Endometrium (tissue), 2 donors: ENCODE measurements at regions not wholly inside any gene's neighbourhood (a gene's known extent, or its start where the extent isn't known, plus 50 kb on each side); places are given as distances from the start of the nearest gene placed in this dataset.
"Not testable (repeated sequence)": the region's sequence is repeated elsewhere in the genome, so short reads cannot be mapped to it uniquely, and the experiment has no call there.

Experiments
- FAIRE-seq: peaks from 2 replicates; lab custom pipeline; 2012; peaks lifted over from hg19 to GRCh38; lab: Jason Lieb, UNC
- donor health status: control.
- donor health status: control.

DNA sequence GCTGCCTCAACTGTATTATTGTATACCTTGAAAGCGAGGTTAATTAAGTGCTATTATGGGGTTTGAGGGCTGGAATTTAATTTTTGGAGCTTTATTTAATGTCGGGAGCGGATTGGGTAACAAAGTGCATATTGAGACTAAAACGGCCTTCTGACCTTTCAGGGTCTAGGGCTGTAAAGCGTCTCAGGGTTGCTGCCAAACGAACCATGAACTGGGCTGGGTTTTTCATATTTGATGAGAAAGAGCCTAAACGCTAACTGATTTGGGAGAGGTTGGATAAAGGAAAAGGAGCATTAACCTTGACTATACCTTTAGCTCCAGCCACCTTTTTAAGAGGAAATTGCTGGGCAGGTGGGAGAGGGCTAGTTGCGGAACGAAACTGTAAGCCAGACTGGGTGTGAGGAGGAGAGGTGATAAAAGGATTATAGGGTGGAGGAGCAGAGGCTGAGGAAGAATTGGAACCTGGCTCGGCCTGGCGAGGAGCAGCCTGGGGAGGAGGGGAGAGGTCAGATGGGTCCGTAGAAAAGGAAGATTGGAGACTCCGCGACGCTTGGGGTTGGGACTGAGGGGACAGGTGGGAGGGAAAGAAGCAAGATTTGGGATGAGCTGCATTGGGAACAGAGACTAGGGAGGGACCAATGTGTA, 209.0 kb upstream of the ELL2 start:
- FAIRE-seq: not testable (repeated sequence)

DNA sequence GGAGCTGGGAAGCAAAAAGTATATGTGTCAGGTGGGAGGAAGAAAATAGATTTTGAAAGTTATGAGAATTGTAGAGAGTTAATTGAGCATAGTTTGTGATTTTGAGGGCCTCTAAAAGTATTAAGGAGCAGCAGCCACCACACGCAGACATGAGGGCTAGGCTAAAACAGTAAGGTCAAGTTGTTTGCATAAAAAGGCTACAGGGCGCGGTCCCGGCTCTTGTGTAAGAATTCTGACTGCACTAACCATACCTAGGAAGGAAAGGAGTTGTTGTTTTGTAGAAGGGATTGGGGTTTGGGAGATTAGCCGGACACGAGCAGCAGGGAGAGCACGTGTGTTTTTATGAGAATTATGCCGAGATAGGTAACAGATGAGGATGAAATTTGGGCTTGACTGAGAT, 207.2 kb upstream of the ELL2 start:
- not testable (repeated sequence) for FAIRE-seq

DNA sequence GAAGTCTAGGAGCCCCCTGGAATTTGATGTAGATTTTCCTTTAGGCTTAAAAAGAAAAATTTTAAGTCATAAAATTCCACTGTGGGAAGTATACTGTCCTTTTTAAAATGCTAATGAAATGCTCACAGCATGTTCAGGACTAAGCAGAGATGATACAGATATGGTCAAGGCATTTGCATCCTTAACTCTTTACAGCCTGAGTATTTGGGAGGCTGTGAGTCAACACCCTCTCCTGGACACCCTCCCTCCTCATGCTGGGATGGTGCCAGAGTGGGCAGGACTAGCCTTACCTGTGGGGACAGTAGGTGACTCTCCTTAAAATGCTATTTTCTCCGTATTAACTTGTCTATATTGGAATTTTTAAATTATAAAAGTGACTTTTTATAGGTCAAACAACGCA, 197.4 kb upstream of the ELL2 start:
- no peak for FAIRE-seq

DNA sequence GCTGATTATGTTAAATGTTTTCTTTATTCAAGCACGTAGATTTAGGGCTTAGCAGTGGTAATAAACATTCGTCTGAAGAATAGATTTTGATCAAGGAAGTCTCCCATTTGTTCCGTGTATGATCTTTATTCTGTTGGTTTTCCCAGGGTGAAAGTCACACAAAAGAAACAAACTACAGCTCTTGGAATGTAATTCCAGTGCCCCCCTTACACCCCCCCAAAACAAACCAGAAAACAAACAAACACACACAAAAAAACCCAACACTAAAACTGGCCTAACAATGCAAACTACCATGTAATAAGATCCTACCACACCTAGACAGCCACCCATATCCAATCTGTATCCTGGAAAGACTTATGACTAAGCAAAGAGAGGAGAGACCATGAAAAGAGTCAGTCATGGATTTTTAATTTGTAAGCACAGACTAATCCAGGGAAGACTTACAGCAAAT, 196.2 kb upstream of the ELL2 start:
- no peak for FAIRE-seq

DNA sequence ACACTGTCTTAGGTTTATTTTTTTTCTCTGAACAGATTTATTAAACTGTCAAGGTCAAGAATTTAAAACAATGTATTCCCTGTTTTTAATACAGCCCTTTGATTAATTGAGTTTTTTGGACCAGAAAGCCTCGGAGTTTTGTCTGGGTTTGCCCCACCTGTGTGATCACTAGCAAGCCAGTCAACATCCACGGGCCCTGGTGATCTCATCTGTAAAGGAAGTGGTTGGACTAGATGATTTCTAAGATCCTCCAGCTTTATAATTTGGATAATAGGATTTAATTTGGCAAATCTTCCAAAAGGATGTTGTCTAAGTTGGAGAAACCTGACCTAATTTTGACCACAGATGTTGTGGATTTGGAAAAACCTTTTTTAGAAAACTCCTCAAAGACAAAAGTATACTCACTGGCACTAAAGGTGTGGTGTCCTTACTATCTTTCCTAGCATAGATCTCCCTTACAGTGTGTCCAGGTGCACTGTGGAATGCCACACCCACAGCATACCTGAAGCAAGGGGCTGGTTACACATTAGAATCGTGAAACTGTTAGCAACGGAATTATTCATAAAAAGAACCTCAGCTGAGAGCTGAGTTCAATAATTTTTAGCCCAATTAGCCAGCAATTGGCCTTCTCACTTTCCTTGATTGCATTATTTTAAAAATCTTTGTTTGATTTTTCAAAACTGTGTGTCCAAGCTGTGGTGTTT, 195.6 kb upstream of the ELL2 start:
- FAIRE-seq: no peak

DNA sequence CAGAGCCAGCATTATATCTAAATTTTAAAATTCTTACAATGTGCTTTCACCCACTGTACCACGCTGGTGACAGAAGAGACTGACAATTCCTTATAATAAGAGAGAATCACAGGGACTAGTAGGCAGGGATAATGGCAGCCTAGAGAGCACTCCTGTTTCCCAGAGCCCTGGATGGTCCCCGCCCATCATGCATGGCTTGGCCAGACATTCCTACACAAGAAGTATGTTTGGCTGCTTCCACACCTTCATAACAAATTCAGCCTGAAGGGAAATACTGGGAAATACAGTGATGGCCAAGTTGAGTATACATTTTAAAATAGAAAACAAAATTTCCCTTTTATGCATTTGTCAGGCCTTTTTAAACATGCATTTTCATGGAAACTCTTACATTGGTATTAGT, 193.5 kb upstream of the ELL2 start:
- FAIRE-seq: no peak

DNA sequence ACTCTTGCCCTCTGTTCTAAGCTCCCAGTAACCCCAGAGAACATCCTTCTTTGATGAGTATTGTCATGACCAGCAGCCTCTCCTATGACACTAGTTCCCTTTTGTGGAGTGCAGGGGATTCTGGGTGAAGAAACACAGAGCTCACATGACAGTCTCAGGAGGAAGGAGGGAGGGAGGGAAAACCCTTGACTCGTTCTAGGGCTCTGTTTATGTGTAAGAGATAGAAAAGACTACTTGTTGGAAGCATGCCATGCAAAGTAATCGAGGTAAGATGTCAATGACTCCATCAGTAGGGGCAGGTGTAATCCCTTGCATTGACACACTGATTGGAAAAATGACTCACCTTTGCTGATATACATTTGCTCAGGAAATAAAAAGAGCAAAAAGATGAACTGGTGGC, 190.2 kb upstream of the ELL2 start:
- no peak for FAIRE-seq

DNA sequence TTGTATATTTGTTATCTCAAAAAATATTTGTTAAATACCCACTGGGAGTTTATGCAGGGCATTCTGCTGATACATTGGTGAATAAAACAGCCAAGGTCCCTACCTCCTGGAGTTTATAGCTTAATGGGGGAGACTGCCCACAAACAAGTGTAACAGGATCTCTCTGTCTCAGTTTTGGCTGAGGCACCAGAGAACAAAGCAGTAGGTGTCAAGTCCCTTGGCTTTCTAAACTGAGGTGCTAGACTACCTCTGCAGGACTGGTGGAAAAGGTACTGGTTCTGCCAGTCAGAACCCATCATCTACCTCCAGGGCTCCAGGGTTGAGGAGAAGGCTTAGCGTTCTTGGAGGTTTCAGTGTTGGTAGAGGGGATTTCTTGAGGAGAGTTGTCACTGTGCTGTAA, 188.4 kb upstream of the ELL2 start:
- FAIRE-seq: no peak

DNA sequence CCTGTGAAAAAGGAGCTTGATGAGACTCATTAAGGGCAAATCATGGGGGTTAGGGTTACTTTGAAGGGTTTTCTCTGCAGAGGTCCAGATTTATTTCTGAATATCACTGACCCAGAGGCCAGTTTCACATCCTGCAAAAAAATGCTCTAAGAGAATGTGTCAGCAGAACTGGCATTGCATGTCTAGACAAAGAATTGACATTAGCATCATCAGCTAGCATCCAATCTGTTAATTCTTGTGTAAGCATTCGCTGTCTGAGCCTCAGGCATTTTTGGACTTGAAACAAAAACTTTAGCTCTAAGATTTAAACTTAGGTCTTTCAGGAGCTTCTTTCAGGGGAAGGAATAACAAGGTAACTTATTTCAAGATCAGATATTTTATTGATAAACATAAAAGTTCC, 187.9 kb upstream of the ELL2 start:
- no peak for FAIRE-seq

DNA sequence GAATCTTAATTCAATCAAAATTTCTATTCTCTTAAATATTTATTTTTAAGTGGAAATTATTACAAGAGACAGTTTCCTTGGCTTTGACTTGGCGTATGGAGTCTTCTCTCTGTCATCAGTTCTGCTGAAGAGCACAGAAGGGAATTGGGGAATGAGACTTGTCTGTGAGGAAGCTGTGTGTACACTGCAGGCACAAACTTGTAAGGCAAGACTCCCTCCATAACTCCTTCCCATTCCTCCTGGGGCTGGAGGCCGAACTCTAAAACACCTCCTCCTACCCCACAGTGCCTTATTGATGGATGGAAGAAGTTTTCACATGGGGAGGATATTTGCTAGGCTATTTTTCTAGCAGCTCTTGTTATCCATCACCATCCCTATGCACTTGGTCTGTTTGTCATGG, 187.4 kb upstream of the ELL2 start:
- FAIRE-seq: no peak

DNA sequence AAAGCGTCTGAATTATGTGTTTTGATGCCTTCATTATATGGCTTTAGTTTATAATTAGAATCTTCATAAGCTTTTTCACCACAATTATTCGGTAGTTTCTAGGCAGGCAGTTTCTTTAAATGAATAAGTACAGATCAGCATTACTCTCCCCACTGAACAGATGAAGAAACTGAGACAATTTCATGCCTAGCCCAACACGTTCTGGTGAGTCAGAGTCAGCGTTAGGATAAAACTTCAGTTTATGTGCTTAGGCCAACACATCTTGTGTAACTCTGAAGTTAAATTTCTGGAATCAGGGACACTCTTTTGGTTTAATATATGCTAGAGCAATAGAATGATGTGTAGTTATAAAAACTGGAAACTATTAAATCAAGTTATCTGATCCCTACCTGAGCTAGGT, 186.7 kb upstream of the ELL2 start:
- FAIRE-seq: no peak

DNA sequence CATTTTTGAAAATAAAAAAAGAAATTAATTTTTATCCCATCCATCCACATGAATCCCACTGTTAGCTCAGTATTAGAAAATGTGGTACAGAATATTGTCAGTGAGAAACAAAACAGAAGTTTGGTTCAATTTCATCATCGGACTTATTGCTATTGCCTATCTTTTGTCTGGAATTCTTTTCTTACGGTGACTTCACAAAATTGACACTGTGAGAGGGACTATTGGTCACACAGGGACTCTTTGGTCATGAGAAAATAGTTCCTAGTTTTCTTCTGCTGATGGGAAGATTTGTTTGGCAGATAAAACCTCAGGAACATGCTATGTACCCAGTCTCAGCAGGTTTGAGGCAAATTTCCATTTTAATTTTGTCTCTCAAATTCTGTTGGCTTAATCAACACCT, 186.2 kb upstream of the ELL2 start:
- FAIRE-seq: no peak

DNA sequence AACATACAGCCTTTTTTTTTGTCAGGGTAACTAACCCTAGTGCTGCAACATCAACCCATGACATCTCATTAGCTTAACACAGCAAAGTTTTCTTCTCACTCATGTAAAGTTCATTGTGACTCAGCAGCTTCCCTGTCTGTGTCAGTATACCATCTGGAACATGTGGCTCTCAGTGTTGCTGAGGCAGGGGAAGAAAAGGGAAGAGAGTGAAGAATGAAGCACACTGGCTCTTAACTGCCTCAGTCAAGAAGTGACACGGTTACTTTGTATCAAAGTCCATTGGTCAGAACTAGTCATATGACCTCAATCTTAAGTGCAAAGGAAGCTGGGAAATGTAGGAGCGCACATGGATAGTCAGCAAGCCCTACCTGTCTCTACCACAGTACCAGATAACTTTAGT, 185.0 kb upstream of the ELL2 start:
- no peak for FAIRE-seq

DNA sequence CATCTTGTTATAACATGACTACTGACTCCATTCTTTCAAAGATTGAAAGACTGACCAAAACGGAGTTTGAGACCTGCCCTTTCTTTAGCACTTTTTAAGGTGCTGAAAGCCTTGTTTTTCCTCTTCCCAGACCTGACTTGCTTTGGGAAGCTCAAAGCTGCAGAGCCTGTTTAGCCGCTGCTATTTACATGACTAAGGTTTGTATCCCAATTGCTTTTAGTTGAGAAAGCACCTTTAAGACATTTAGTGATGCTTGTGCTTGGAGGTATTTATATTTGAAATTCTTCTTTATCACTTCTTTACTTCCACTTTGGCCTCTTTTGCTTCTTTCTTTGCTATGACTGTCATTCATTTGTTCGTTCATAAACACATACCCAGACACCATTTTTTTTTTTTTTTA, 182.6 kb upstream of the ELL2 start:
- no peak for FAIRE-seq

DNA sequence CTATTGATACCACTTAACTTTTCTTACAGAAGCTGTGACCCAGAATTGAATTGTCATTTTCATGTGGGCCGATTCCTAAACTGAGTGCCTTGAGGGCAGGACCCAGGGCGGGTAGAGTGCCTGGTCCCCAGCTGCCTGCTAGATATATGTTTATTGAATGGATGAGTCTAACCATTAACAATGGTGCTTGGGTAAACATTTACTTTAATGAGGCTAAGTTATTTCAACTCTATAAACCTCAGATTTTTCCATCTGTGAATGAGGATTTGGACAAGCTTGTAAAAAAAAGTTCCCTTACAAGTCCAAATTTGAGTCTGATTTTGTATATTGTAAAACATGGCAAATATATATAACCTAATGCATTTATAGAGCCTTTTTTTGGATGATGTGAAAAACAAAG, 181.8 kb upstream of the ELL2 start:
- FAIRE-seq: no peak

DNA sequence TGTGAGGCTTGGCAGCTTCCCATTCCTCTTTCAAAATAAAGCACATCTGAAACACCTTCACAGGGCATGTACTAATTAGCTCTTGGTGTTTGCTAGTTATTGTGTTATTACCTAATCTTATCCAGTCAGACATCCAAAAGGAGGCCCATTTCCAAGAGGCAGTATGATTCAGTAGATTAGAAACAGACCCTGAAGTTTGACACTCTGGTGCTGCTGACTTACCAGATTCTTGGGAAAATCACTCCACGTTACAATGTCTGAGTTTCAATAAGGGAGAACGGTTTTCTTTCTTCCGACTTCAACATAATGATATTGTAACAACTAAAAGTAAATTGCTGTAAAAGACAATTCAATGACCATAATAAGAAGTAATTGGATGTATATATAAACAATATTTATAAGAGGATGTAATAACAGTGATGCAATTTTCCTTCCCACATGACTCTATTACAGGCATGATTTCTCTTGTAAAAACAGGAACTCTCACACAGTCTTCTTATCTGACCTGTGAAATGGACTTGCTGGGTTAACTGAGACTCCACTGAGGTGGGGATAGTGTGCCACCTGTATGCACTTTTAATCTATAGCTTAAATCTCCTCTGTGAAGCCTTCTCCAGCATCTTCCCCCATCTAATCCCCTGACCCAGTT, 181.3 kb upstream of the ELL2 start:
- FAIRE-seq: no peak

DNA sequence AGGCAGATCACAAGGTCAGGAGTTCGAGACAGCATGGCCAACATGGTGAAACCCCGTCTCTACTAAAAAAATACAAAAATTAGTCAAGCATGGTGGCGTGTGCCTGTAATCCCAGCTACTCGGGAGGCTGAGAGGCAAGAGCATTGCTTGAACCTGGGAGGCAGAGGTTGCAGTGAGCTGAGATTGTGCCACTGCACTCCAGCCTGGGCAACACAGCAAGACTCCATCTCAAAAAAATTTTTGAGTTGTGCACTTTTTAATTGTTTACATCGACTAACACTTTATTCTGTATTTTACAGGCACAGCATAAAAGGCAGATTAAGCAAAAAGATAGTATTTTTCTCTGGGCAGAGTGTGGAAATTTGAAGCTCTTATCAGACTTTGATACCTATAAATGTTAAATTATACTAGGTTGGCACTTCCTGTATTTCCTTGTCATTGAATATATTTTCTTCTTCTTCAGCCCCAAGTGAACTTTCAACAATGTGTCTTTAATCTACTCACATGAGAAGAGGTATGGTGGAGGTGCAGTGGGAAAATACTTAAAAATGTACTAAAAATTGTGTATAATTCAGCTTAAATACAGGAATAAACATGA, 180.6 kb upstream of the ELL2 start:
- FAIRE-seq: no peak

DNA sequence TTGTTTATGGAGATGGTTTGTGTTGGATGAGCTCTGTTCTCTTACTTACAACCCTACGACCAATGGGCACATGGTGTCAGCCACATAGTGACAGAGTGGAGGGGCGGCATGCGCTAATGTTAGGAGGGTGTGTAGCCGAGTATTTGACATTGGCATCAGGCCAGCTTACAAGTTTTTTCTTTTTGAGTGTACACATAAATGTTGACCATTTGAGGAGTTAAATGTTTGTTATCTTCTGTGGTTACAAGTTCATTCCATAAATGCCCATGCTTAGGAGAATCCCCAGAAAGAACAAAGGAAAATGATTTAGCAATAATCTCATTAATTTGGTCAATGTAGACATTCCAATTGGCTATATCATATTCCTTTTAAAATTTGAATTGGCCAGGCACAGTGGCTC, 180.1 kb upstream of the ELL2 start:
- no peak for FAIRE-seq

DNA sequence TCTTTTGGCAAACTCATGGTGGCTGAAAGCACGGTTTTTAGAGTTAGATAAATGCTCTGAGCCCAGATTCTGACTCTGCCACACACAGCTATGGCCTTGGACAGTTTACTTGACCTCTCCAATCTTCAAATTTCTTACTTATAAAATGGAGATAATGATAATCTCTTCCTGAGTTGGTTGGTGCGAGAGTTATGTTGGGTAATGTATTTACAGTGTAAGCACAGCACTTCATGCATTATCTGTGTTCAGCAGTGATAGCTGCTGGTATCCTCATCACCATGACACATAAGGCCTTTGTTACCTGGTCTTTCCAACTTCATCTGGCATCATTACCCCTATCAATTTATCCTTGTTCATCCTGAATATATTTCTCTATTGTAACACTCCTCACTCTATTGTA, 178.8 kb upstream of the ELL2 start:
- no peak for FAIRE-seq

DNA sequence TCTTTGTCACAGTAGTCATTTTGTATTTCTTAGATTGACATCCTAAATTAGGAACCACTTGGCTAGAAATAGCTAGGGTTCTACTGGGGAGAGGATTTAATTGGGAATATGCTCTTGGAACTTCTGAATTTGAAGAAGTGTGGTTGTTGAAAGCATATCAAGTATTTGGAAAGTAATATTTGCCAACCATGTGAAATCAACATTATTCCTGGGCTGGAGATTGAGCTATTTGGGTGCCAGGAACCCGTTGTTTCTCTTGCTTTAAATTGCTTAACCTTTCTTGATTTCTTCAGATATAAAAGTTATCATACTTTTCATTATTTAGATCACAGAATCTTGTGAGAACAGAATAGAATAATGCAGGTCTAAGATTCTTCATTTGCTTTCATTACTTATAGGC, 178.4 kb upstream of the ELL2 start:
- no peak for FAIRE-seq

DNA sequence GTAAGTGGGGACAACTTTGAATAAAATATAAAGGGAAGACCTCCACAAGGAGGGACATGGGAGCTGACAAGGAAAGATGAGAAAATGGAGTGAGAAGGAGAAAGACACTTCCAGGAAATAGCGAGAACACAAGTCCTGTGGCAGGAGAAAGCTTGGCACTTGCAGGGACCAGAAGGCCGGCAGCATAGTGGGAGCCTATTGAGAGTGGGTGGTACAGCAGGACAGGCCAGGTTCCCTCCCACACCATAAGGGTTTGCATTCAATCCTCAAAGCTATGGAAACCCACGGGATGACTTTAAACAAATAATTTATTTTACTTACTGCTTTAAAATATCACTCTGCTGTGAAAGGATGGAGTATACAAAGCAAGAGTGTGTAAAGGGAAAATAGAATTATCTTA, 173.2 kb upstream of the ELL2 start:
- no peak for FAIRE-seq

DNA sequence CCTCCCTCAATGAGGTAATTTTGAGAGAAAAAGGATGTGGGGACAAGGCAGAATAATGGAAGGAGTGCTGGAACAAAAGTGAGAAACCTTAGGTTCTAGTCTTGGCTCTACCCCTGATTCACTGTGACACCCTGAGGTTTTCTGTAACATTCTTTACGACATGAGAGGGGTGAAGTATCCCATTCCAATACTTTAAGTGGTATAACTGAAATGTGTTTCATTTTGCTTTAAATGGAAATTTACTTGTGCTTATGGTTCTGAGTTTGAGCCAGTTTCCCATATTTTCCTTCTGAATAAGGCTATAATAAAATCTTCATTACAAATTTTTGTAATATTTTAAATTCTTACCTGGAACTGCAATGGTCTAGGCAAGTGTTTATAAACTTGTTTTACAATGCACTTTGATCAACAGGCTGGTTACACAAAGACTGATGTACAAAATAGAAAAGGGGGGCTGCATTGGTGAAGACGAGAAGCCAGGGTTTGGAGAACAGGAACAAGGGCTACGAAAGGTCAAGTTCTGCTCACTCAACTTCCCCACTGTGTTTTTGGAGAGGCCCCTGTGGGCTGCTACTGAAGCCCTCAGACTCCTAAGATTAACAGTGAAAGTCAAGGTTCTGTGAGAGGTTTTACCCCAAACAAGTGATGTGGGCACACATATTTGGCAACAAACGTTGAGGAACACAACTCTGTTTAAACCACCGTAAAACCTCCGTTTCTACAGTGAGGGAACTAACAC, 171.9 kb upstream of the ELL2 start:
- FAIRE-seq: no peak

DNA sequence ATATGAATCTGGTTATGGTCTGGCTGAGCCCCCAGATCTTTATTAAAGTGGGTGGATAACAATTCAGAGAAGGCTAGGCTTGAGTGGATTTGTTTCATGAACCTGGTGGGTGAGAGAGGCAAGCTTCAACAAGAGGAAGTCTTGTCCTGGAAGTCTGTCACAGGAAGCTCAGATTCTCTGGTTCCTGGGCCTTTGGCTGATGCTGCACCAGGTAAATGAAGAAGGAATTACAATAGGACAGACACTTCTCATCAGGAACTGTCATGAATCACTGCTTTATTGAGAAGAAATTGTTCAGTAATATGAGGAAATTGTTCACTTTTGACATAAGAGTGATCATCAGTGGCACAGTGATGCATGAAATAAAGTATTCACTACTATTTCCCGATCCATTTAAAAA, 167.6 kb upstream of the ELL2 start:
- no peak for FAIRE-seq
